ENCODE measurements at regions not wholly inside any gene's neighbourhood (a gene's known extent, or its start where the extent isn't known, plus 50 kb on each side); places are given as distances from the start of the nearest gene placed in this dataset.

- TF ChIP-seq SPI1 (IDR thresholded peaks at IDR 0.05; ENCODE audit: borderline replicate concordance, low read depth): no peak
- no peak for TF ChIP-seq REST (IDR thresholded peaks at IDR 0.05; ENCODE audit: insufficient replicate concordance, low read depth)
- no peak for TF ChIP-seq GABPA (IDR thresholded peaks at IDR 0.05; ENCODE audit: low read depth)
- TF ChIP-seq POLR2AphosphoS5 (IDR thresholded peaks at IDR 0.05; ENCODE audit: low read depth): no peak
- TF ChIP-seq CTCF (IDR thresholded peaks at IDR 0.05; ENCODE audit: insufficient read depth, low read length): no peak
- no peak overlapping the region for H3K27ac ChIP-seq (replicated peaks)
These were observed 80.7 kb upstream of the SPATA12 start for GRCh38 chr3:56979791-56980190.

GRCh38 chr3:56977561-56977889 is 82.9 kb upstream of the SPATA12 start:
- Histone ChIP-seq H3K4me3 (replicated peaks; ENCODE audit: insufficient read depth, low read length) (no peak overlapping the region), H3K27me3 (ENCODE audit: insufficient read depth, poor library complexity, severe bottlenecking) (no peaks in the 10 kb centered on the region), H3K27ac (replicated peaks) (no peak overlapping the region)
- TF ChIP-seq GABPA (IDR thresholded peaks at IDR 0.05; ENCODE audit: low read depth): no peak
- no peak for TF ChIP-seq POLR2AphosphoS5 (IDR thresholded peaks at IDR 0.05; ENCODE audit: low read depth)
- no peak for TF ChIP-seq CTCF (IDR thresholded peaks at IDR 0.05; ENCODE audit: insufficient read depth, low read length)
- no peak for TF ChIP-seq REST (IDR thresholded peaks at IDR 0.05; ENCODE audit: insufficient replicate concordance, low read depth)
- TF ChIP-seq SPI1 (IDR thresholded peaks at IDR 0.05; ENCODE audit: borderline replicate concordance, low read depth): no peak
- DNase-seq (ENCODE audit: low read depth in 1 of 2, low spot score in 1 of 2): no peak

More at GRCh38 chr3:56979791-56980190, 80.7 kb upstream of the SPATA12 start:
- no peak overlapping the region for H3K4me3 ChIP-seq (replicated peaks; ENCODE audit: insufficient read depth, low read length)
- no peak for DNase-seq (ENCODE audit: low read depth in 1 of 2, low spot score in 1 of 2)
- H3K27me3 ChIP-seq (ENCODE audit: insufficient read depth, poor library complexity, severe bottlenecking): no peaks in the 10 kb centered on the region

GRCh38 chr3:56976651-56977560 is 83.6 kb upstream of the SPATA12 start:
- Histone ChIP-seq H3K27me3 (ENCODE audit: insufficient read depth, poor library complexity, severe bottlenecking) (no peaks in the 10 kb centered on the region), H3K4me3 (replicated peaks; ENCODE audit: insufficient read depth, low read length) (no peak overlapping the region), H3K27ac (replicated peaks) (no peak overlapping the region)
- no peak for DNase-seq (ENCODE audit: low read depth in 1 of 2, low spot score in 1 of 2)
- TF ChIP-seq CTCF (IDR thresholded peaks at IDR 0.05; ENCODE audit: insufficient read depth, low read length): no peak
- TF ChIP-seq REST (IDR thresholded peaks at IDR 0.05; ENCODE audit: insufficient replicate concordance, low read depth): no peak
- TF ChIP-seq SPI1 (IDR thresholded peaks at IDR 0.05; ENCODE audit: borderline replicate concordance, low read depth): no peak
- no peak for TF ChIP-seq POLR2AphosphoS5 (IDR thresholded peaks at IDR 0.05; ENCODE audit: low read depth)
- no peak for TF ChIP-seq GABPA (IDR thresholded peaks at IDR 0.05; ENCODE audit: low read depth)

All from HL-60 (cell line).